HepG2 (cell line): ENCODE measurements at regions not wholly inside any gene's neighbourhood (a gene's known extent, or its start where the extent isn't known, plus 50 kb on each side); places are given as distances from the start of the nearest gene placed in this dataset.

ENCODE experiments used
- ATAC-seq: fragments of 200-7000 bp; cut with Tn5 transposase; 3 replicates; pipeline ENCODE4 v1.9.1; 2020; ENCODE audit warnings: mild to moderate bottlenecking, moderate library complexity
- BruUV-seq: library from RNA; stranded (reverse); fragments of 400-500 nt; replicated peaks from 2 replicates; lab custom pipeline; 2021; lab: Mats Ljungman, UMichigan
- CTCF ChIA-PET: fragments of 300-600 bp; formaldehyde crosslinking; extraction: SDS; loops from one replicate; lab custom pipeline; 2021; ENCODE audit warnings: low total read pairs, inconsistent platforms, low intra/inter-chr PET ratio; lab: Yijun Ruan, JAX
- POLR2A ChIA-PET: fragments of 350-600 bp; sonication (Branson Sonifier 250); formaldehyde crosslinking; loops from one replicate; lab custom pipeline; 2020; ENCODE audit warnings: antibody characterized with exemption, inconsistent platforms; lab: Yijun Ruan, JAX
- DNase-seq: peaks from one replicate; pipeline ENCODE4 v3.0.0-alpha.2; 2015; ENCODE audit warnings: low spot score
- FAIRE-seq: peaks from 3 replicates; lab custom pipeline; 2011; peaks lifted over from hg19 to GRCh38; lab: Jason Lieb, UNC
- H2AFZ ChIP-seq: one replicate; pipeline ENCODE4 v1.6.1; 2011; ENCODE audit warnings: low read length, inconsistent platforms
- H3K27ac ChIP-seq: fragments of 300-600 bp; 3 replicates; pipeline ENCODE4 v1.8.0; 2011; ENCODE audit warnings: mixed run types, mild to moderate bottlenecking, mixed read lengths, low read length, inconsistent platforms; ENCODE audit not compliant: insufficient read depth; ENCODE audit errors: extremely low read length
- H3K27me3 ChIP-seq, 2 experiments: fragments of 200-600 bp in 1 of 2; 2 replicates in 1 of 2; 3 replicates in 1 of 2; pipeline versions ENCODE4 v1.6.0 to v1.8.0; 2011; ENCODE audit warnings: low read length in 2 of 2, mild to moderate bottlenecking in 2 of 2, moderate library complexity in 2 of 2, inconsistent platforms in 1 of 2; ENCODE audit not compliant: insufficient read depth in 2 of 2, control insufficient read depth in 1 of 2
- H3K36me3 ChIP-seq, 2 experiments: fragments of 200-600 bp in 1 of 2; replicated peaks in 1 of 2; 2 replicates in 1 of 2; 3 replicates in 1 of 2; pipeline versions ENCODE4 v1.5.1 to v1.8.0; 2011; ENCODE audit warnings: low read length in 2 of 2, inconsistent platforms in 1 of 2; ENCODE audit not compliant: insufficient read depth in 2 of 2, control insufficient read depth in 1 of 2
- H3K4me1 ChIP-seq: 2 replicates; pipeline ENCODE4 v1.5.1; 2012; ENCODE audit warnings: low read length, inconsistent platforms; ENCODE audit not compliant: insufficient read depth
- H3K4me2 ChIP-seq: 2 replicates; pipeline ENCODE4 v1.6.0; 2011; ENCODE audit warnings: low read depth, low read length, inconsistent platforms
- H3K4me3 ChIP-seq, 3 experiments: fragments of 200-600 bp in 1 of 3; sonication (generic), shearing (Covaris generic) in 1 of 3; replicated peaks in 1 of 3; 2 replicates each; pipeline ENCODE4 v1.5.1; 2011 to 2016; ENCODE audit warnings: low read length in 3 of 3, inconsistent platforms in 2 of 3, low read depth in 2 of 3, mild to moderate bottlenecking in 2 of 3, control low read depth in 1 of 3, mixed read lengths in 1 of 3; ENCODE audit not compliant: insufficient read depth in 1 of 3
- H3K79me2 ChIP-seq: one replicate; pipeline ENCODE4 v1.6.1; 2011; ENCODE audit warnings: low read length, inconsistent platforms; ENCODE audit not compliant: insufficient read depth
- H3K9ac ChIP-seq: 2 replicates; pipeline ENCODE4 v1.6.0; 2011; ENCODE audit warnings: mild to moderate bottlenecking, low read depth, low read length, inconsistent platforms; ENCODE audit not compliant: insufficient read depth
- H3K9me3 ChIP-seq: 2 replicates; pipeline ENCODE4 v1.5.1; 2012; ENCODE audit warnings: mild to moderate bottlenecking, low read length
- H4K20me1 ChIP-seq: 2 replicates; pipeline ENCODE4 v1.6.0; 2011; ENCODE audit warnings: inconsistent platforms, mild to moderate bottlenecking, low read length, moderate library complexity; ENCODE audit not compliant: insufficient read depth
- AFF4 ChIP-seq: sonication (generic); formaldehyde crosslinking; IDR thresholded peaks from 2 replicates; pipeline ENCODE4 v1.4.0; 2020; ENCODE audit warnings: missing genetic modification reagents
- IRF1 ChIP-seq: sonication (generic); formaldehyde crosslinking; IDR thresholded peaks from 2 replicates; pipeline ENCODE4 v1.4.0; 2020; ENCODE audit warnings: low read depth, mild to moderate bottlenecking, missing genetic modification reagents
- NBN ChIP-seq: fragments of 450-650 bp; conservative IDR thresholded peaks from 2 replicates; pipeline ENCODE4 v1.6.1; 2017
- SP4 ChIP-seq: sonication (generic); formaldehyde crosslinking; IDR thresholded peaks from 2 replicates; pipeline ENCODE4 v1.8.1; 2023; ENCODE audit warnings: mild to moderate bottlenecking, missing genetic modification reagents
- ZBTB1 ChIP-seq: sonication (generic); formaldehyde crosslinking; IDR thresholded peaks from 2 replicates; pipeline ENCODE4 v1.4.0; 2020; ENCODE audit warnings: missing genetic modification reagents, borderline replicate concordance
- ZNF235 ChIP-seq: sonication (generic); formaldehyde crosslinking; IDR thresholded peaks from 2 replicates; pipeline ENCODE4 v1.8.1; 2023; ENCODE audit warnings: mild to moderate bottlenecking, missing genetic modification reagents, borderline replicate concordance
- ZNF296 ChIP-seq: sonication (generic); formaldehyde crosslinking; conservative IDR thresholded peaks from 2 replicates; pipeline ENCODE4 v1.5.0; 2020; ENCODE audit warnings: mild to moderate bottlenecking, missing genetic modification reagents
- ZNF577 ChIP-seq: sonication (generic); formaldehyde crosslinking; IDR thresholded peaks from 2 replicates; pipeline ENCODE4 v1.4.0; 2020; ENCODE audit warnings: mild to moderate bottlenecking, low read depth, missing genetic modification reagents, borderline replicate concordance
- WGBS: methylation state at CpG from one replicate; pipeline ENCODE4 v1.1.6; 2017; ENCODE audit warnings: low lambda C conversion rate; 5-methylcytosine and 5-hydroxymethylcytosine counted together
- in situ Hi-C: cut with HindIII; loops from 2 replicates; pipeline ENCODE4 v1.10.0; 2017; ENCODE audit warnings: low pct_unique_long_range_greater_than_20kb; ENCODE audit not compliant: extremely low pct_ligation_motif_present
- intact Hi-C: fragments of 100-400 bp; cut with micrococcal nuclease; formaldehyde crosslinking; loops from one replicate; pipeline ENCODE4 v1.10.0; 2022; ENCODE audit not compliant: unreplicated experiment

GRCh38 chr16:48478393-48478792 is 93.2 kb upstream of the SIAH1 start (continued):
- TF ChIP-seq AFF4 (CRISPR knock-in tag) = no peak
- TF ChIP-seq ZNF235 (CRISPR knock-in tag) = no peak
- TF ChIP-seq NBN = no peak
- no peak for TF ChIP-seq ZBTB1 (CRISPR knock-in tag)
- TF ChIP-seq, all 625 proteins: peak for 0

GRCh38 chr16:48471435-48471834 is 86.2 kb upstream of the SIAH1 start:
- Histone ChIP-seq H3K27me3 (no peaks in the 10 kb centered on the region), H3K79me2 (no peaks in the 10 kb centered on the region), H3K36me3 (no peaks in the 10 kb centered on the region), H3K4me1 (no peaks in the 10 kb centered on the region), H4K20me1 (no peaks in the 10 kb centered on the region), H3K4me3 (no peak overlapping the region), H3K27ac (no peak overlapping the region), H3K9me3 (no peaks in the 10 kb centered on the region), H3K9ac (no peak overlapping the region), H3K4me2 (no peak overlapping the region), H2AFZ (no peak overlapping the region)
- FAIRE-seq (no peak), DNase-seq (no peak), ATAC-seq (peak; percentile 61)
- POLR2A ChIA-PET = no interaction called here
- 63% methylated on average over 5 of the region's 5 CpGs for WGBS
- in situ Hi-C loops (no loop called here), intact Hi-C loops (no loop called here)
- BruUV-seq = no TSS peak
- TF ChIP-seq ZNF577 (CRISPR knock-in tag) = no peak
- no peak for TF ChIP-seq IRF1 (CRISPR knock-in tag)
- TF ChIP-seq SP4 (CRISPR knock-in tag) = 0 out of 2 replicates have a peak, but pooled peaks have one; percentile 30
- no peak for TF ChIP-seq ZNF296 (CRISPR knock-in tag)
- CTCF ChIA-PET = no interaction called here
